Ascending aorta (tissue), 2 donors: ENCODE measurements at regions not wholly inside any gene's neighbourhood (a gene's known extent, or its start where the extent isn't known, plus 50 kb on each side); places are given as distances from the start of the nearest gene placed in this dataset.

ENCODE experiments used
- DNase-seq, 2 donors: peaks; one replicate each; pipeline ENCODE4 v3.0.0-alpha.2; 2019; ENCODE audit warnings: low spot score in 2 of 2
- H3K27ac ChIP-seq, 2 donors: fragments of 200-600 bp; sonication (generic); one replicate each; pipeline ENCODE4 v1.5.1; 2016 to 2017; ENCODE audit warnings: mild to moderate bottlenecking in 1 of 2
- H3K27me3 ChIP-seq: fragments of 200-600 bp; sonication (generic); one replicate; pipeline ENCODE4 v1.5.1; 2017
- H3K36me3 ChIP-seq, 2 donors: fragments of 200-600 bp; sonication (generic); one replicate each; pipeline ENCODE4 v1.5.1; 2016
- H3K4me1 ChIP-seq, 2 donors: fragments of 200-600 bp; sonication (generic); one replicate each; pipeline ENCODE4 v1.5.1; 2016 to 2017; ENCODE audit warnings: mild to moderate bottlenecking in 1 of 2
- H3K4me3 ChIP-seq, 2 donors: fragments of 200-600 bp; sonication (generic); one replicate each; pipeline ENCODE4 v1.5.1; 2016 to 2017; ENCODE audit warnings: mild to moderate bottlenecking in 1 of 2
- H3K9me3 ChIP-seq, 2 donors: fragments of 200-600 bp; sonication (generic); one replicate each; pipeline ENCODE4 v1.5.1; 2016
- intact Hi-C: fragments of 100-400 bp; cut with DNase I; formaldehyde crosslinking; loops from one replicate; pipeline ENCODE4 v1.15.1; 2023
- TF ChIP-seq, protein P1 (sequence below), 3 experiments: fragments of 200-600 bp in 2 of 3; fragments of 450-650 bp in 1 of 3; sonication (generic) in 2 of 3; IDR thresholded peaks; one replicate each; pipeline ENCODE4 v1.5.1; 2016 to 2019; ENCODE audit warnings: antibody characterized with exemption in 3 of 3, mild to moderate bottlenecking in 1 of 3, moderate library complexity in 1 of 3

- no peak overlapping the region for H3K27ac ChIP-seq
- TF ChIP-seq, protein P1, sequence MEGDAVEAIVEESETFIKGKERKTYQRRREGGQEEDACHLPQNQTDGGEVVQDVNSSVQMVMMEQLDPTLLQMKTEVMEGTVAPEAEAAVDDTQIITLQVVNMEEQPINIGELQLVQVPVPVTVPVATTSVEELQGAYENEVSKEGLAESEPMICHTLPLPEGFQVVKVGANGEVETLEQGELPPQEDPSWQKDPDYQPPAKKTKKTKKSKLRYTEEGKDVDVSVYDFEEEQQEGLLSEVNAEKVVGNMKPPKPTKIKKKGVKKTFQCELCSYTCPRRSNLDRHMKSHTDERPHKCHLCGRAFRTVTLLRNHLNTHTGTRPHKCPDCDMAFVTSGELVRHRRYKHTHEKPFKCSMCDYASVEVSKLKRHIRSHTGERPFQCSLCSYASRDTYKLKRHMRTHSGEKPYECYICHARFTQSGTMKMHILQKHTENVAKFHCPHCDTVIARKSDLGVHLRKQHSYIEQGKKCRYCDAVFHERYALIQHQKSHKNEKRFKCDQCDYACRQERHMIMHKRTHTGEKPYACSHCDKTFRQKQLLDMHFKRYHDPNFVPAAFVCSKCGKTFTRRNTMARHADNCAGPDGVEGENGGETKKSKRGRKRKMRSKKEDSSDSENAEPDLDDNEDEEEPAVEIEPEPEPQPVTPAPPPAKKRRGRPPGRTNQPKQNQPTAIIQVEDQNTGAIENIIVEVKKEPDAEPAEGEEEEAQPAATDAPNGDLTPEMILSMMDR (IDR thresholded peaks at IDR 0.05) = no peak
- no peak overlapping the region for H3K4me3 ChIP-seq
- H3K9me3 ChIP-seq = peaks cover 1 to 5% of the 10 kb centered on the region in 2 donors
- H3K27me3 ChIP-seq = no peaks in the 10 kb centered on the region
- no peaks in the 10 kb centered on the region for H3K4me1 ChIP-seq
- no peaks in the 10 kb centered on the region for H3K36me3 ChIP-seq
- DNase-seq = no peak
- intact Hi-C loops = no loop called here
Observed at GRCh38 chr17:68750208-68750562, 149.0 kb upstream of the FAM20A start.

GRCh38 chr17:68749349-68750207, 148.4 kb upstream of the FAM20A start:
- no peak for DNase-seq
- H3K36me3 ChIP-seq = no peaks in the 10 kb centered on the region
- H3K4me3 ChIP-seq = no peak overlapping the region
- no peak overlapping the region for H3K27ac ChIP-seq
- intact Hi-C loops = no loop called here
- H3K9me3 ChIP-seq = peaks cover 4 to 10% of the 10 kb centered on the region in 2 donors
- no peaks in the 10 kb centered on the region for H3K4me1 ChIP-seq
- H3K27me3 ChIP-seq = no peaks in the 10 kb centered on the region
- TF ChIP-seq, protein P1 (IDR thresholded peaks at IDR 0.05) = no peak

- no peak overlapping the region for H3K27ac ChIP-seq
- no peak for DNase-seq
- H3K36me3 ChIP-seq = no peaks in the 10 kb centered on the region
- H3K4me3 ChIP-seq = no peak overlapping the region
- TF ChIP-seq, protein P1 (IDR thresholded peaks at IDR 0.05) = no peak
- H3K9me3 ChIP-seq = peaks cover 4 to 10% of the 10 kb centered on the region in 2 donors
- H3K4me1 ChIP-seq = no peaks in the 10 kb centered on the region
- intact Hi-C loops = no loop called here
- H3K27me3 ChIP-seq = no peaks in the 10 kb centered on the region
Observed at GRCh38 chr17:68748381-68748780, 147.2 kb upstream of the FAM20A start.

GRCh38 chr17:68740555-68741447, 139.6 kb upstream of the FAM20A start:
- no peaks in the 10 kb centered on the region for H3K27me3 ChIP-seq
- no peaks in the 10 kb centered on the region for H3K36me3 ChIP-seq
- no peak overlapping the region for H3K4me3 ChIP-seq
- intact Hi-C loops = no loop called here
- DNase-seq = no peak
- H3K9me3 ChIP-seq = peaks cover 4 to 19% of the 10 kb centered on the region in 2 donors
- TF ChIP-seq, protein P1 (IDR thresholded peaks at IDR 0.05) = no peak
- no peaks in the 10 kb centered on the region for H3K4me1 ChIP-seq
- H3K27ac ChIP-seq = no peak overlapping the region

DNA sequence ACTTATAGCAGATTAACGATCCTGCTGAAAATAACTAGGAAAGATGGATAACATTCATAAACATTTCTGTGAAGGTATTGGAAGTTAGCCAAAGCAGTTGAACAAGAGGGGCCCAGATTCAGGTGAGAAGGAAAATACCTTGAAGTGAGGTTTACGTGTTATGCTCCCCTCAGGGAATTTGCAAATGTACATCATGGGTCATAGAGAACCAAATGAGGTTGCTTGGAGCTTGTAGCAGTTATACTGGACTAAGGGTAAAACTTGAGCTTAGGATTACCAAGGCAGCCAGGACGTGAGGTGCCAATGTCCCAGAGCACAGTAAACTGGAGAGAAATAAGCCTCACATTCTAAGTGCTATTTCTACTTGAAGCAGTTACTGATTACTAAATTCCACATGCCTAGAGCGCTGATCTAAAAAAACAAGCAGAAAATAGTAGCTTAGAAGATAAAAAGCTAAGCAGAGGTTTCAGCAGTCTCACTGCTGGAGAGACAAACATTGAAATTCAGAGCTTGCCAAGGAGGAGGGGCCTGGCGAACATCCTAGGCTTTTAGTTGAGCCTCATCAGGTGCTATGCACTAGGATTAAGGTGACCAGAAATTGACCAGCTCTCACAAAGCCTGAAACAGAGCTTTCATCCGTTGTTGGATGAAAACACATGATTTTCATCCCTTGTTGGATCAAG, 136.7 kb upstream of the FAM20A start:
- peaks cover 0 to 9% of the 10 kb centered on the region in 2 donors for H3K9me3 ChIP-seq
- no peaks in the 10 kb centered on the region for H3K36me3 ChIP-seq
- intact Hi-C loops = no loop called here
- H3K27ac ChIP-seq = no peak overlapping the region
- no peak overlapping the region for H3K4me3 ChIP-seq
- H3K4me1 ChIP-seq = peaks cover 6 to 18% of the 10 kb centered on the region in 2 donors
- H3K27me3 ChIP-seq = no peaks in the 10 kb centered on the region
- TF ChIP-seq, protein P1 (IDR thresholded peaks at IDR 0.05) = no peak
- DNase-seq = no peak
